Activated CD4-positive, alpha-beta T cell treated with anti-CD3 and anti-CD28 coated beads, Interleukin-10, Interleukin-2, amounts not matched to agents 100 ng/mL and 50 ng/mL, durations not matched to agents 16 hours and 8 hours (primary cell): ENCODE measurements at regions not wholly inside any gene's neighbourhood (a gene's known extent, or its start where the extent isn't known, plus 50 kb on each side); places are given as distances from the start of the nearest gene placed in this dataset.
"Not testable (repeated sequence)": the region's sequence is repeated elsewhere in the genome, so short reads cannot be mapped to it uniquely, and the experiment has no call there.

Experiments used
- DNase-seq: peaks from one replicate; pipeline ENCODE4 v3.0.0-alpha.2; 2020

GRCh38 chr22:22193923-22194322, 50.7 kb upstream of the VPREB1 start:
- no peak for DNase-seq

- DNase-seq = not testable (repeated sequence)
Measured at GRCh38 chr22:22193462-22193861, 51.1 kb upstream of the VPREB1 start.

GRCh38 chr22:22193006-22193405, 51.6 kb upstream of the VPREB1 start:
- DNase-seq = not testable (repeated sequence)

GRCh38 chr22:22189796-22190195, 54.8 kb upstream of the VPREB1 start:
- DNase-seq = not testable (repeated sequence)

GRCh38 chr22:22187863-22188262, 56.7 kb upstream of the VPREB1 start:
- DNase-seq = not testable (repeated sequence)

GRCh38 chr22:22187299-22187698, 57.3 kb upstream of the VPREB1 start:
- DNase-seq = no peak

GRCh38 chr22:22185844-22186499, 58.6 kb upstream of the VPREB1 start:
- DNase-seq = no peak

GRCh38 chr22:22185217-22185616, 59.4 kb upstream of the VPREB1 start:
- no peak for DNase-seq

GRCh38 chr22:22184277-22184807, 60.2 kb upstream of the VPREB1 start:
- no peak for DNase-seq

- DNase-seq = no peak
Measured at GRCh38 chr22:22182990-22183264, 61.7 kb upstream of the VPREB1 start.

GRCh38 chr22:22182218-22182989, 62.2 kb upstream of the VPREB1 start:
- DNase-seq = no peak

- DNase-seq = no peak
Measured at GRCh38 chr22:22181341-22181850, 63.2 kb upstream of the VPREB1 start.

- no peak for DNase-seq
Measured at GRCh38 chr22:22180738-22181285, 63.8 kb upstream of the VPREB1 start.

- no peak for DNase-seq
Measured at GRCh38 chr22:22179858-22180257, 64.7 kb upstream of the VPREB1 start.

GRCh38 chr22:22178992-22179391, 65.6 kb upstream of the VPREB1 start:
- DNase-seq = no peak

- DNase-seq = no peak
Measured at GRCh38 chr22:22178355-22178965, 66.1 kb upstream of the VPREB1 start.

- DNase-seq = no peak
Measured at GRCh38 chr22:22176929-22177616, 67.5 kb upstream of the VPREB1 start.

GRCh38 chr22:22172896-22173628, 71.5 kb upstream of the VPREB1 start:
- not testable (repeated sequence) for DNase-seq

- no peak for DNase-seq
Measured at GRCh38 chr22:22171357-22172218, 73.0 kb upstream of the VPREB1 start.

GRCh38 chr22:22169923-22170322, 74.7 kb upstream of the VPREB1 start:
- DNase-seq = no peak
